ENCODE measurements at regions not wholly inside any gene's neighbourhood (a gene's known extent, or its start where the extent isn't known, plus 50 kb on each side); places are given as distances from the start of the nearest gene placed in this dataset.

DNA sequence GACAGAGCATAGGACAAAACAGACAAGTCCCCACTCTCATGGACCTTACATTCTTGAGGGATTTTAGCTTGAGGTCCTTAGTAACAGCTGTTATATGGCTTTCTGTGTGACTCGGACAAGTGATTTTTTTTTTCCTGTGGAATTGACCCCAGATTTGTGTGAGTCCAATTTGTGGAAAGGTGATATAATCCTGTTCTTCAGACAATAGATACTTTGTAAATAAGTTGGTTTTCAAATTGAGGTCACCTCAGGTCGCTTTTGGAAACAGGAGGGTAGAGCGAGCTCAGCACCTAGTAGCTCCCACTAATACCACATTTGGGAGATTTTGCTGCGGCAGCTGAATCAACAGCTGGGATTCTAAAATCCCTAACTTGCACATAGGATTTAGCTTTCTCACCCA is 1008.8 kb downstream of the ADGRL3 start:
- DNase-seq (ENCODE audit: low spot score) = no peak
- ChIA-PET POLR2A (ENCODE audit: low non-redundant PET) (no interaction called here), CTCF (no interaction called here)
- H3K27ac ChIP-seq (ENCODE audit: low read depth, low read length, poor library complexity, severe bottlenecking) = no peak overlapping the region
- no peaks in the 10 kb centered on the region for H3K9me3 ChIP-seq (ENCODE audit: low read depth, low read length, poor library complexity, severe bottlenecking)
- BruUV-seq (replicated peaks) = no TSS peak
- no peaks in the 10 kb centered on the region for H3K27me3 ChIP-seq (replicated peaks; ENCODE audit: insufficient read depth, low read depth, low read length, poor library complexity)
- intact Hi-C loops (cut with micrococcal nuclease; ENCODE audit: unreplicated experiment) = no loop called here
- no peaks in the 10 kb centered on the region for H3K36me3 ChIP-seq (ENCODE audit: insufficient read depth, low read length, poor library complexity, severe bottlenecking)
- H3K4me3 ChIP-seq (ENCODE audit: low read depth, low read length, poor library complexity, severe bottlenecking) = no peak overlapping the region
- no peaks in the 10 kb centered on the region for H3K4me1 ChIP-seq (ENCODE audit: insufficient read depth, low read length, poor library complexity, severe bottlenecking)
- TF ChIP-seq EZH2 (IDR thresholded peaks at IDR 0.05; ENCODE audit: borderline replicate concordance, low read depth, low read length, poor library complexity, severe bottlenecking) = no peak
- TF ChIP-seq, protein P1, sequence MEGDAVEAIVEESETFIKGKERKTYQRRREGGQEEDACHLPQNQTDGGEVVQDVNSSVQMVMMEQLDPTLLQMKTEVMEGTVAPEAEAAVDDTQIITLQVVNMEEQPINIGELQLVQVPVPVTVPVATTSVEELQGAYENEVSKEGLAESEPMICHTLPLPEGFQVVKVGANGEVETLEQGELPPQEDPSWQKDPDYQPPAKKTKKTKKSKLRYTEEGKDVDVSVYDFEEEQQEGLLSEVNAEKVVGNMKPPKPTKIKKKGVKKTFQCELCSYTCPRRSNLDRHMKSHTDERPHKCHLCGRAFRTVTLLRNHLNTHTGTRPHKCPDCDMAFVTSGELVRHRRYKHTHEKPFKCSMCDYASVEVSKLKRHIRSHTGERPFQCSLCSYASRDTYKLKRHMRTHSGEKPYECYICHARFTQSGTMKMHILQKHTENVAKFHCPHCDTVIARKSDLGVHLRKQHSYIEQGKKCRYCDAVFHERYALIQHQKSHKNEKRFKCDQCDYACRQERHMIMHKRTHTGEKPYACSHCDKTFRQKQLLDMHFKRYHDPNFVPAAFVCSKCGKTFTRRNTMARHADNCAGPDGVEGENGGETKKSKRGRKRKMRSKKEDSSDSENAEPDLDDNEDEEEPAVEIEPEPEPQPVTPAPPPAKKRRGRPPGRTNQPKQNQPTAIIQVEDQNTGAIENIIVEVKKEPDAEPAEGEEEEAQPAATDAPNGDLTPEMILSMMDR (conservative IDR thresholded peaks at IDR 0.05; ENCODE audit: low read depth, low read length) = no peak

DNA sequence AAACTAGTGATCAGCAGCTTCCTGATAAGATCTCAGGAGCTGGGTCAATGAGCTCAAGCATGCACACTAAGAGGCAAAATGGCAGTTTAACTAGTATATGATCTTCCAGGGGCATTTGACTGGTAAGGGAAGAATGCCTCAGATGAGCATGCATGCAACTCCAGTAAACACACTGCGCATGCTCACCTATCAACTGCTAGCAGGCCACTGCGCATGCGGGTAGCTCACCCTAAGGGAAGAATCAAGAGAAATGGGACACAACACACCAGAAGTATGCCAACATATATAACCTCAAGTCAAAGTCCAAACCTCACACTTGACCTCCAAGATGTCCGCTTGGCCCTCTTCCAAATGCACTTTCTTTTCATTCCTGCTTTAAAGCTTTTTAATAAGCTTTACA is 1004.0 kb downstream of the ADGRL3 start:
- Histone ChIP-seq H3K4me1 (ENCODE audit: insufficient read depth, low read length, poor library complexity, severe bottlenecking) (no peaks in the 10 kb centered on the region), H3K27me3 (replicated peaks; ENCODE audit: insufficient read depth, low read depth, low read length, poor library complexity) (no peaks in the 10 kb centered on the region), H3K27ac (ENCODE audit: low read depth, low read length, poor library complexity, severe bottlenecking) (no peak overlapping the region), H3K9me3 (ENCODE audit: low read depth, low read length, poor library complexity, severe bottlenecking) (no peaks in the 10 kb centered on the region), H3K4me3 (ENCODE audit: low read depth, low read length, poor library complexity, severe bottlenecking) (no peak overlapping the region), H3K36me3 (ENCODE audit: insufficient read depth, low read length, poor library complexity, severe bottlenecking) (no peaks in the 10 kb centered on the region)
- TF ChIP-seq EZH2 (IDR thresholded peaks at IDR 0.05; ENCODE audit: borderline replicate concordance, low read depth, low read length, poor library complexity, severe bottlenecking) = no peak
- TF ChIP-seq, protein P1 (conservative IDR thresholded peaks at IDR 0.05; ENCODE audit: low read depth, low read length) = no peak
- no TSS peak for BruUV-seq (replicated peaks)
- intact Hi-C loops (cut with micrococcal nuclease; ENCODE audit: unreplicated experiment) = no loop called here
- no peak for DNase-seq (ENCODE audit: low spot score)
- POLR2A ChIA-PET (ENCODE audit: low non-redundant PET) = no interaction called here
- CTCF ChIA-PET = no interaction called here

DNA sequence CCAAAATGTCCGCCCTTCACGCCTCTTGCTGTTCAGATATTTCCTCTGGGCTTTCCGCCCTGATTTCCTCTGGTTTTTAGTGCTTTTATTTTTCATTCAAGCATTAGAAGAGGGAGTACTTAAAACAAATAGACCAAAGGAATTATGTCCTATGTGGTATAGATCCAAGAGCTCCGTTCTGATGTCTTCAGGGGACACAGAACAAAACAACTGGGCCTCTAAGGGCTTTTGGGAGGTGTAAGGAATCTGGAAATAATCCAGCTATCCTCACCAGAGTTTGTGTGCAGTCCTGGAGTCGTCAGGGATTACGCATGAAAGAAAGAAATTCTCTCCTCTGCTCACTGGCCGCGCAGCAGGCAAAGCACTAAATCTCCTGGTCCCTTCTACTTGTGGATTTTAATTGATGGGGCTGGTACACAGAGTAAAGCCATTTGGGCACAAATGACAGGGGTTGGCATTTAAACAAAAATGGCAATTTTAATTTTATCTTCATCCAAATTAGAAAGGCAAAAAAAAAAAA is 999.2 kb downstream of the ADGRL3 start:
- intact Hi-C loops (cut with micrococcal nuclease; ENCODE audit: unreplicated experiment) = no loop called here
- ChIA-PET CTCF (no interaction called here), POLR2A (ENCODE audit: low non-redundant PET) (no interaction called here)
- Histone ChIP-seq H3K4me1 (ENCODE audit: insufficient read depth, low read length, poor library complexity, severe bottlenecking) (no peaks in the 10 kb centered on the region), H3K36me3 (ENCODE audit: insufficient read depth, low read length, poor library complexity, severe bottlenecking) (no peaks in the 10 kb centered on the region), H3K9me3 (ENCODE audit: low read depth, low read length, poor library complexity, severe bottlenecking) (no peaks in the 10 kb centered on the region), H3K27ac (ENCODE audit: low read depth, low read length, poor library complexity, severe bottlenecking) (no peak overlapping the region), H3K4me3 (ENCODE audit: low read depth, low read length, poor library complexity, severe bottlenecking) (no peak overlapping the region), H3K27me3 (replicated peaks; ENCODE audit: insufficient read depth, low read depth, low read length, poor library complexity) (no peaks in the 10 kb centered on the region)
- BruUV-seq (replicated peaks) = no TSS peak
- no peak for TF ChIP-seq EZH2 (IDR thresholded peaks at IDR 0.05; ENCODE audit: borderline replicate concordance, low read depth, low read length, poor library complexity, severe bottlenecking)
- TF ChIP-seq, protein P1 (conservative IDR thresholded peaks at IDR 0.05; ENCODE audit: low read depth, low read length) = no peak
- DNase-seq (ENCODE audit: low spot score) = no peak

Data from A673 (cell line).